GM12892 (cell line): ENCODE measurements at regions not wholly inside any gene's neighbourhood (a gene's known extent, or its start where the extent isn't known, plus 50 kb on each side); places are given as distances from the start of the nearest gene placed in this dataset.

Experiments used
- POLR2A ChIP-seq: IDR thresholded peaks from 2 replicates; pipeline ENCODE4 v1.6.1; 2011; ENCODE audit warnings: low read depth, low read length, control low read depth
- TAF1 ChIP-seq: IDR thresholded peaks from 2 replicates; pipeline ENCODE4 v1.6.1; 2011; ENCODE audit warnings: low read depth, mild to moderate bottlenecking, control low read depth, low read length, borderline replicate concordance

DNA sequence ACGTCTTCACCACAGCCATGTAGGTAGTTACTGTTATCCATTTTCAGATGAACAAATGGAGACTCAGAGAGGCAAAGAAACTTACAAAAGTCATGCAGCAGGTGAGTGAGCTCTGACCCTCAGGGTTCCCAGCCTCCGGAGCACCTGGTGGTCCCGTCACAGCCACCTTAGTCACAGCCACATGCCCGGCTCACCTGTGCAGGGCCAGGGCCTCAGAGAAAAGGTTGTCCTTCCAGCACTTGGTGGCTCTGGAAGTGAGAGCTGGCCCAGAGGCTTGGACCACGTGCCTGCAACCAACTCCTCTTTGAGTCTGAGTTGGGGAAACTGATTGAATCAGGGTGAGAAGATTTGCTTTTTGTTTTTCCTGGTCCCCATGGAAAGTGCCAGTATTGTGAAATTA is 189.3 kb downstream of the GLI2 start:
- no peak for TF ChIP-seq POLR2A
- TF ChIP-seq TAF1, result no peak
